T47D (cell line): ENCODE measurements at regions not wholly inside any gene's neighbourhood (a gene's known extent, or its start where the extent isn't known, plus 50 kb on each side); places are given as distances from the start of the nearest gene placed in this dataset.

Experiments used
- DNase-seq, 2 experiments: peaks; one replicate each; pipeline versions ENCODE4 v3.0.0 to v3.0.0-alpha.2; 2011 to 2012; ENCODE audit warnings: low read depth in 1 of 2, low spot score in 1 of 2
- JUND ChIP-seq: IDR thresholded peaks from 2 replicates; pipeline ENCODE4 v1.6.1; 2012; ENCODE audit warnings: low read depth
- in situ Hi-C: cut with HindIII; loops from 2 replicates; pipeline ENCODE4 v1.10.0; 2016; ENCODE audit warnings: low sequenced_read_pairs, low pct_unique_long_range_greater_than_20kb

DNA sequence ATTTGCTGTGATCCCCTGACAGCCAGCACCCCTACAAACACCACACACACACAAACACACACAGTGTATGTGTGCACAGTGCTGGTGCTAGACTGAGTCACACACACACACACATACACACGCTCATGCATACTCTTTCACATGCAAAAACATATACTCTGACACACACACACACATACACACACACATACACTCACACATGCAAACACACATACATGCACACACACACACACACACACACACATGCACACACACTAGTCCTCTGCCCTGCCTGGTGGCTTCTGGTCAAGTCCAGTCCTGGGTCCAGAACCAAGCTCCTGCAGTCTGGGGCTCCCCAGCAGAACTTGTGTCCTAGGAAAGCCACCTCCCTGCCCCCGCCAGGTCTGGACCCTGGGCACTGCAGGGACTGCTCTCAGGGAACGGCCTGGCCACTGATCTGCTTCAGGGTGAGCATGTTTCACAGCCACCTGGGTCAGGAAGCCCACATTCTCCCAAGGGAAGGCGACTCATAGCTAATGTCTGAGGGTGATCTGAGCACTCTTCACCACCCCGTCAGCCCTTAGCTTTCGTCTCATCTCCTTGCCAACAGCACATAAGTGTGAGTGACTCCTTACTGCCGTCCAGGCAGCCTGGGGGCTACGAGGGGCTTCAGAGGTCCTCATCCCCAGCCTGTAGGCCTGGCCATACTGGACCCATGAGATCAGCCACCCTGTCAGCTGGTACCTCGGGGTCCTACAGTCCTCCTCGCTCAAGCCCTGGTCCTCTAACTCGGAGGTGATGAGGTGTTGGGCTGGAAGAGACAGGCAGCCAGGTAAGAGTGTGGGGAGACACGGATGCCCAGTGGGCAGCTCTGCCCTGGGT, 88.1 kb downstream of the MCFD2 start:
- in situ Hi-C loops = no loop called here
- DNase-seq = no peak
- TF ChIP-seq JUND = no peak

DNA sequence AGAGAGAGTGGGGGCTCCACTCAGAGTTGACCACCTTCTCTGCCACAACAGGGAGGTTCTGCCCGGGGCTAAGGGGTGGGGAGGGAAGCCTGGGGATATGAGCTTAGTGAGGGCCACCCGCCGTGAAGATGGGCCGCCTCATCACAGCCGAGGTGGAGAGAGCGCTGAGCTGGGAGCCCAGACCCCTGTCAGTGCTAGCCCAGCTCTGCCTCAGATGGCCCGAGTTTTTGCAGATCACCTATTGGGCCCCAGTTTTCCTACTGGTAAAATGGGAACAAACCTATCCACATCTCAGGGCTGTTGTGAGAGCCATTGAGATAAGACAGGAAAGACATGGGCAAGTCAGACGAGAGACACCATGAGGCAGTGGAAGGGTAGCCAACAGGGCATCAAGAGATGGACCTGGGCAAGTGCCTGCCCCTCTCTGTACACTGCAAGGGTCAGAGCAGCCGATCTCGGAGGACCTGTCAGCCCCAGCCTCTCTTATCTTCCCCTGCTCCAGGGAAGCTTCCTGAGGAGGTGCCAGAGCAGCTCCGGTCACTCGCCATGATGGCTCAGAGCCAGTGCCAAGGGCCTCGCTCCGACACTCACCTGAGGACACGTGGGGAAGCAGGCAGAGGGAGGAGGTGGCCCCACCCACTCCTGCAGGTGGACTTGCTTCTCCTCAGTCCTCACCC, 88.9 kb downstream of the MCFD2 start:
- in situ Hi-C loops = no loop called here
- TF ChIP-seq JUND = no peak
- DNase-seq = no peak

DNA sequence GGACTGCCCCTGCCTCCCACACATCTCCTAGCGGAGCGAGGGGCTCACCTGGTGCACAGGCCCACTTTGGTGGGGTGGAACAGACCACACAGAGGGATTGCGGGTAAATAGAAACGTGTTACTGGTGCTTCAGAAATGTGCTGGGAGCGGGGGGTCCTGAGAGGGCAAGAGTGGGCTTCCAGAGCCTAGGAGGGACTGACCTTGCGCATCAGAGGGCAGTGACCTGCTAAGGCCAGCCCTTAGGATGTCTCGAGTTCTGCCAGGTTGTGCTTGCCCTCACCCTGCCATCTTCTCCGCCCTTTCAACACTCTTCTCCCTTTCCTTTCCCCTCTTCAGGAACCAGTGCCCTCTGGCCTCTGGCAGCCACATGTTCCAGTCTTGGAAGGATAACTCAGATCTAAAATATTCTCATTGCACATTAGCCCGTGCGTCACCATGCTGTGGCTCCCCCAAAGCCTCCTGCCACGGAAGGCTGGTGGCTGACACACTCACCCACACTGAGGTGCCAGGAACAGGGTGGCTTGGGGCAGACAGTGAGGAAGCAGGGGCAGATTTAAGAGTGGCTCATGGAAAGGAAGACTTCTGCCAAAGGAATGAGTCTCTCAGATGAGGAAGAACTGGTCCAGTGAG, 89.6 kb downstream of the MCFD2 start:
- in situ Hi-C loops = no loop called here

GRCh38 chr2:46825231-46825938, 90.2 kb downstream of the MCFD2 start:
- no peak for DNase-seq
- in situ Hi-C loops = no loop called here
- TF ChIP-seq JUND = no peak

More for the DNA sequence above, 89.6 kb downstream of the MCFD2 start:
- no peak for DNase-seq
- no peak for TF ChIP-seq JUND

DNA sequence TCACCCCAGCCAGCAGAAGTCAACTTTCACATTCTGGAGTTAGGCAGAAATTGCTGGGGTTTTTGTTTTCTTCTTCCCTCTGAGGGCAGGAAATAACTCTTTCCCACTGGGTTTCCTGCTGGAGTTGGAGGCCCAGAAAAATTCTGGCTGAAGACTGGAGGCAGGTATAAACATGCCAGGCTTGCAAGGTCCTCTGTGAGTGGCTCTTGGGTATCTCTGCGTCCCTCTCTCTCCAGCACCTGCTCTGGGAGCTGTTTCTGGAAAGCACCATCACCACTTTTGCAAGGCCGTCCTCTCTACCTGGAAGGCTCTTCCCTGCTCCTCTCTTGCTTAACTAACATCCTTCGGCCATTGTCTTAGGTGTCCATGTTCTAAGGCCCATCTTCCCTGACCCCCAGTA, 91.0 kb downstream of the MCFD2 start:
- TF ChIP-seq JUND = no peak
- in situ Hi-C loops = no loop called here
- DNase-seq = no peak

DNA sequence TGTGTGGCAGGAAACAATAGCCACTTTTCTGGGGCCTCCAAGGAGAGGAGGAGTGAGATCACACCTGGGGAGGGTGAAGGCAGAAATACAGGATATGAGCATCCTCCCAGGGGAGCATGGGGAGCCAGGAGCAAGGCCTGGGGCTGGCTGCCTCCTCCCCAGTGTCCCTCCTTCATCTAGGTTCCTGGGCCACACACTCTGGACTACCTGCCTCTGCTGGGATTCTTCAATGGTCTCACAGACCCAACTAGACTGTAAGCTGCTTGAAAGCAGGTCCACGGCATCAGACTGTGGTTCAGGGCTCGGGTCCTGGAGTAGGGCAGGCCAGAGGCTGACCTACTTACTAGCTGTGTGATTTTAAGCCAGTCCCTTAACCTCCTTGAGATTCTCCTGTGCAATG, 94.0 kb downstream of the MCFD2 start:
- DNase-seq = no peak
- in situ Hi-C loops = no loop called here
- TF ChIP-seq JUND = no peak

GRCh38 chr2:46818819-46819218, 96.8 kb downstream of the MCFD2 start:
- in situ Hi-C loops = no loop called here
- no peak for TF ChIP-seq JUND
- DNase-seq = no peak

GRCh38 chr2:46818141-46818621, 97.4 kb downstream of the MCFD2 start:
- no peak for TF ChIP-seq JUND
- in situ Hi-C loops = no loop called here
- no peak for DNase-seq

DNA sequence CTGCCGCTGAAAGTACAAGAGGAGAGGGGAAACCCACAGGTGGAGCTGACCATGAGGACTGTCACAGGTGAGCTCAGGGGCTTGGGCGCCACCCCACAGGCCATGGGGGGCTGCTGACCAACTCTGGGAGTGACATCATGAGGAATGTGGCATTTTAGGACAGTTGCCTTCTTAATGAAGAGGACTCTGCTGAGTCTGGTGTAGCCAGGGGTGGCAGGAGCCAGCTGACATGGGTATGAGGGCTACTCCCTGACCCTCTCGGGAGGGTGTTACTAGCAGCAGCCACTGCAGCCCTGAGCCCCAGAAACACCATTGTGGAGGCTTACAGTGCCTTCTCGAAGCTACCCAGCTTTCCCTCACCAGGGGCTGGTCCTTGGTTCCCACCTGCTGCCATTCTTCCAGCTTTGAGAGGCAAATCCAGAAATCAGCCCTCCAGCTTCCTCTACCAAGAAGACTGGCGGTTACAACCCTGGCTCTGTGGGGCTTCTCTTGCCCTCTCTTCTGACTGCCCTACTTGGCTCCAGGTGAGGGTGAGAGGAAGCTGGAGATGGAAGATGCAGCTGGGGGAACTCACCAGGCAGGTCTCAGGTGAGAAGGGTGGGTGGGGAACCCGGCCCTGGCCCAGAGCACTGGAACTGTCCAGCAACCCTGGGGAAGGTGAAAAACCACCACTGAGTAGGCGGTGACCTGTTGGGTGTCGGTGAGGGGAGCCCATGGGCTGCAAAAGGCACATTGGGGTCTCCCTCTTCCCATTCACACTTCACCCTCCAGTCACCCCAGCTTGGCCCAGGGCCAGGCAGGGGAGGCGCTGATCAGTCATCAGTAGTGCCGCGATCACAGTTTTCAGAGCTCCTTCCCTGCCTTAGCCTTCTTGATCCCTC, 98.5 kb downstream of the MCFD2 start:
- no peak for TF ChIP-seq JUND
- in situ Hi-C loops = no loop called here
- no peak for DNase-seq

DNA sequence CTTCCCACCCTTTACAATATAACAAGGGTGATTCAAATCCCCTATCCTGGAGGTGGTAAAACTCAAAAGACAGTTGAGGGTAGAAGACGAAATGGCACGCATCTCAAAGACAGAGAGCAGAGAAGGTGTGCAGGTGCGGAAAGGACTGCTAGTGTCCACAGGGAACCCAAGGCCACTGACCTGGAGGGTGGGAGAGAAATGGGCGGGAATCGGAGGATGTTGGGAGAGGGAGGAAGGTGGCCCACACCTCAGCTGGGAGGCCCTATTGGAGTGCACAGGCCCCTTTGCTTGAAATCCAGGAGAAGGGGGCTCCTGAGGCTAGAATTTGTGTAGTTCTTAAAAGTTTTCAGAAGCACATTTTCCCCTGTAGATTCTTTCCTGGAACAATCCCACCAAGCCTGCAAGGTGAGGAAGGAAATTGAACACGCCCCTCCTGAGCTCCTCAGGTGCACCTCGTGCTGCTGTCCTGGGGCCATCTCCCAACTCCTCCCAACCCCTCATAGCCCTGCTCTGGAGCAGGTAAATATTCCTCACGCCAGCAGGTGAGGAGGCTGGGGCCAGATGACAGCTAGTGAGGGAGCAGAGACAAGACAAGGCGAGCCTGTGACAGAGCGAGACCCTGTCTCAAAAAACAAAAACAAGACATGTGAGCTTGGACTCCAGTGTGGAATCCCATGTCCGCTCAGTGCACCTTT, 99.3 kb downstream of the MCFD2 start:
- no peak for TF ChIP-seq JUND
- no peak for DNase-seq

More for the DNA sequence above, 99.3 kb downstream of the MCFD2 start:
- in situ Hi-C loops = no loop called here
